ENCODE measurements at regions not wholly inside any gene's neighbourhood (a gene's known extent, or its start where the extent isn't known, plus 50 kb on each side); places are given as distances from the start of the nearest gene placed in this dataset.

DNA sequence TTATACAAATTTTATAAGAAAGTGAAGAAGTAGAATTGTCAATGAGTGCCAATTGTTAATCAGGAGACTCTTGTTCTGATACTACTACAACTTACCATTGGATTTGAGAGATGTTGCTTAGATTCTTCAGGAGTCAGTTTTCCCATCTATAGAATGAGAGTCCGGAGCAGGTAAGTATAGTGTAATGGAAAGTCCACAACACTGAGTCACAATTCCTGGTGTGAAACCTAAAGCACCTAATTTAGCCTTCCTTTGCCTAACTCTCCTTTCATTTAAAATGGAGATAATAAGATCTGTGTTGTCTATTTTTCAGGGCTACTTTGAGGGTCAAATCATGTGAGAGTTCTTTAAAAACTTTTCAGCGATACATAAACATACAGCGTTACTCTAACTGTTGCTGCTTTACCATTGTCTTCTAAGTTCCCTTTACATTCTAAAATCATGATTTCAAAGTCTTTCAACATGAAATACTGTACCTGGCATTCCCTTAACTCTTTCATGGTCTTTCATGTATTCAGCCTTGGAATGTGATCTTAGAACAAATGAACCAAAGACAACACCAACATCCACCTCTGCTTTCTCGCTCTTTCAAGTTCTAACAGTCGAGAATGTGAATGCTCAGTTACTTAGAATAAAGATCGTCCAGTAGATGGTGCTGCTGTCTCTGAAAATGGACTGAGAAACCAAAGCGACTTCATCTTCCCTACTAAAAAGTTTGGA lies 90.9 kb downstream of the SLC30A10 start:
- intact Hi-C loops (cut with DNase I; ENCODE audit: low total_unique reads), result no loop called here
- H3K4me1 ChIP-seq, result no peaks in the 10 kb centered on the region
- H3K9me3 ChIP-seq, result no peaks in the 10 kb centered on the region
- ATAC-seq (no peak), DNase-seq (no peak)
- no peaks in the 10 kb centered on the region for H3K36me3 ChIP-seq
- in situ Hi-C loops (cut with MboI; ENCODE audit: low sequenced_read_pairs in 4 of 4), result no loop called here
- H3K27me3 ChIP-seq, result no peaks in the 10 kb centered on the region
- TF ChIP-seq POLR2A (IDR thresholded peaks at IDR 0.05), result no peak
- TF ChIP-seq, protein P1, sequence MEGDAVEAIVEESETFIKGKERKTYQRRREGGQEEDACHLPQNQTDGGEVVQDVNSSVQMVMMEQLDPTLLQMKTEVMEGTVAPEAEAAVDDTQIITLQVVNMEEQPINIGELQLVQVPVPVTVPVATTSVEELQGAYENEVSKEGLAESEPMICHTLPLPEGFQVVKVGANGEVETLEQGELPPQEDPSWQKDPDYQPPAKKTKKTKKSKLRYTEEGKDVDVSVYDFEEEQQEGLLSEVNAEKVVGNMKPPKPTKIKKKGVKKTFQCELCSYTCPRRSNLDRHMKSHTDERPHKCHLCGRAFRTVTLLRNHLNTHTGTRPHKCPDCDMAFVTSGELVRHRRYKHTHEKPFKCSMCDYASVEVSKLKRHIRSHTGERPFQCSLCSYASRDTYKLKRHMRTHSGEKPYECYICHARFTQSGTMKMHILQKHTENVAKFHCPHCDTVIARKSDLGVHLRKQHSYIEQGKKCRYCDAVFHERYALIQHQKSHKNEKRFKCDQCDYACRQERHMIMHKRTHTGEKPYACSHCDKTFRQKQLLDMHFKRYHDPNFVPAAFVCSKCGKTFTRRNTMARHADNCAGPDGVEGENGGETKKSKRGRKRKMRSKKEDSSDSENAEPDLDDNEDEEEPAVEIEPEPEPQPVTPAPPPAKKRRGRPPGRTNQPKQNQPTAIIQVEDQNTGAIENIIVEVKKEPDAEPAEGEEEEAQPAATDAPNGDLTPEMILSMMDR (IDR thresholded peaks at IDR 0.05 in 4 of 5, conservative IDR thresholded peaks at IDR 0.05 in 1 of 5), result no peak
- no peak overlapping the region for H3K4me3 ChIP-seq
- H3K27ac ChIP-seq, result no peak overlapping the region

DNA sequence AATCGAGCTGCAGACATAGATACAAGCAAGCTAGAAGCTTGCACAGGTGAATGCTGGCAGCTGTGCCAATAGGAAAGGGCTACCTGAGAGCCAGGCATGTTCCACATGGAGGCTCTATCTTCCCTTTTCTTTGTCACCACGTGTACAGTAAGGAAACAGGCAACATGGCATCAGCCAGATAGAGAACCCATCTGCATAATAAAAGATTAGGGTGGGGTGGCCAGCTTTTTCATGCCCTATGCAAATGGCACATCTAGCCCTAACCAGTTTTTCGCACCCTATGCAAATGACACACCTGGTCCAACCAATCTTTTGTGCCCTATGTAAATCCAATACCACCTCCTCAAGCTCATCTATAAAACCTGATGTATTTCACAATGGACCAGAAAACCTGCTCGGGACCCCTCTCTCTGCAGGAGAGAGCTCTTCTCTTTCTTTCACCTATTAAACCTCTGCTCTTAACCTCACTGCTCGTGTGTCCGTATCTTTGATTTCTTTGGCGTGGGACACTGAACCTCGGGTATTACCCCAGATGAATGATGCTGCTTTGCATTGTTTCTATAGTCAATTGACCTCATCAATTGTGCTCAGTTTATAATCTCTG lies 93.9 kb downstream of the SLC30A10 start:
- no peak for ATAC-seq

DNA sequence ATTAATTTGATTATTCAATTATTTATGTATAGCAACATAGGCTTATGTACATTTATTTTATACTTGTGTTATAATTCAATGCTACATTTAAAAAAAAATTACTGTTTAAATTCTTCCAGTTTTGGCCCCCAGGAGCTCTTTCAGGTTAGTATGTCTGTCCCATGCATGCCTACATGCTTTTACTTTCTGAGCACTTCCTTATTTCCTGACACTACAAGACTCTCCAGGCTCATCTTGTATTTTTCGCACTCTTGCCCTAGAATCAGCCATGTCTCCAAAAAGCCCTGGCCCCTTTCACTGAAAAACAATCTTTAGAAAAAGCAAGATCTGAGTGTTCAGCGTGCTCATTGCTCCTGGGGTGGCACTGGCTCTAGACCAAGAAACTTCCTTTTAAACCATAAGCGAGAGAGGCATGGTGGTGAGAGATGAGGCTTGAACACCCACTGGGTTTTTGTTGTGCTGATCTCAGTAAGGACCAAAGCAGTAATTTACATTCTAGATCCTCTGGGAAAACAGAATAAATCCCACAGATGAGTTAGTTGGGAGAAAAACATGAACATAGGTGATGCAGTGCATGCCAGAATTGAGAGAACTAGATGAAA lies 95.0 kb downstream of the SLC30A10 start:
- Histone ChIP-seq H3K27me3 (no peaks in the 10 kb centered on the region), H3K9me3 (no peaks in the 10 kb centered on the region), H3K27ac (no peak overlapping the region), H3K36me3 (no peaks in the 10 kb centered on the region), H3K4me1 (no peaks in the 10 kb centered on the region), H3K4me3 (no peak overlapping the region)
- in situ Hi-C loops (cut with MboI; ENCODE audit: low sequenced_read_pairs in 4 of 4) (no loop called here), intact Hi-C loops (cut with DNase I; ENCODE audit: low total_unique reads) (no loop called here)
- DNase-seq (no peak), ATAC-seq (no peak)
- no peak for TF ChIP-seq POLR2A (IDR thresholded peaks at IDR 0.05)
- TF ChIP-seq, protein P1 (IDR thresholded peaks at IDR 0.05 in 4 of 5, conservative IDR thresholded peaks at IDR 0.05 in 1 of 5), result no peak

More for the DNA sequence above, 93.9 kb downstream of the SLC30A10 start:
- Histone ChIP-seq H3K4me1 (no peaks in the 10 kb centered on the region), H3K27ac (no peak overlapping the region), H3K4me3 (no peak overlapping the region), H3K9me3 (no peaks in the 10 kb centered on the region), H3K27me3 (no peaks in the 10 kb centered on the region), H3K36me3 (no peaks in the 10 kb centered on the region)
- no peak for DNase-seq
- TF ChIP-seq, protein P1 (IDR thresholded peaks at IDR 0.05 in 4 of 5, conservative IDR thresholded peaks at IDR 0.05 in 1 of 5), result no peak
- no peak for TF ChIP-seq POLR2A (IDR thresholded peaks at IDR 0.05)
- intact Hi-C loops (cut with DNase I; ENCODE audit: low total_unique reads) (no loop called here), in situ Hi-C loops (cut with MboI; ENCODE audit: low sequenced_read_pairs in 4 of 4) (no loop called here)

DNA sequence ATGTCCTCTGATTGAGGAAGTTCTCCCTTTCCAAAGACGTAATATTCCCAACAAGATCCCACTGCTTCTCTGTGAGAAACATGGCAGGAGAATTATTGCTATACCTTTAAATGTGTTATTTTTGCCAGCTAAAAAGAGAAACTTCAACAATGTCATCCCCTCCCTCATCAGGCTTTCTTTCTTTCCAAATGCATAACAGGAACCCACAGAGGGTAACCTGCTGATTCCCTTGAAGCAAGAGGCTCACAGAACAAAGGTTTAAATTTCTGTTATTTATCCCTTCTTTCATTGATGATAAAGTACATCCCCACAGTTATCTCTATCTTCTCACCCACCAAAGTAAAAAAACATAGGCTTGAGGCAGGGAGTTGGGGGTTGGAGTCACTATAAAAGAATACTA lies 102.1 kb downstream of the SLC30A10 start:
- Histone ChIP-seq H3K36me3 (no peaks in the 10 kb centered on the region), H3K27ac (no peak overlapping the region), H3K27me3 (no peaks in the 10 kb centered on the region), H3K4me1 (no peaks in the 10 kb centered on the region), H3K4me3 (no peak overlapping the region), H3K9me3 (no peaks in the 10 kb centered on the region)
- no peak for ATAC-seq
- DNase-seq, result no peak
- TF ChIP-seq, protein P1 (IDR thresholded peaks at IDR 0.05 in 4 of 5, conservative IDR thresholded peaks at IDR 0.05 in 1 of 5), result no peak
- TF ChIP-seq POLR2A (IDR thresholded peaks at IDR 0.05), result no peak
- in situ Hi-C loops (cut with MboI; ENCODE audit: low sequenced_read_pairs in 4 of 4), result no loop called here
- intact Hi-C loops (cut with DNase I; ENCODE audit: low total_unique reads), result no loop called here
